MG63 (cell line): ENCODE measurements at regions not wholly inside any gene's neighbourhood (a gene's known extent, or its start where the extent isn't known, plus 50 kb on each side); places are given as distances from the start of the nearest gene placed in this dataset.

Experiments used
- DNase-seq: peaks from one replicate; pipeline ENCODE4 v3.0.0-alpha.2; 2020
- H3K27me3 ChIP-seq: fragments of 250-450 bp; sonication (Bioruptor Pico); 2 replicates; pipeline ENCODE4 v1.5.1; 2020; ENCODE audit warnings: mild to moderate bottlenecking, moderate library complexity
- H3K36me3 ChIP-seq: fragments of 250-450 bp; sonication (Bioruptor Pico); 2 replicates; pipeline ENCODE4 v1.5.1; 2020; ENCODE audit warnings: mild to moderate bottlenecking, moderate library complexity
- H3K4me3 ChIP-seq: fragments of 250-450 bp; sonication (Bioruptor Pico); 2 replicates; pipeline ENCODE4 v1.5.1; 2020; ENCODE audit warnings: mild to moderate bottlenecking, moderate library complexity
- H3K9me3 ChIP-seq: fragments of 250-450 bp; sonication (Bioruptor Pico); 2 replicates; pipeline ENCODE4 v1.5.1; 2020; ENCODE audit warnings: mild to moderate bottlenecking, moderate library complexity

- Histone ChIP-seq H3K9me3 (no peaks in the 10 kb centered on the region), H3K4me3 (no peak overlapping the region), H3K27me3 (no peaks in the 10 kb centered on the region), H3K36me3 (no peaks in the 10 kb centered on the region)
- DNase-seq: no peak
These were observed 52.1 kb upstream of the ANO1 start for GRCh38 chr11:70026012-70026411.

- no peaks in the 10 kb centered on the region for H3K36me3 ChIP-seq
- no peak for DNase-seq
These were observed 51.4 kb upstream of the ANO1 start for GRCh38 chr11:70026726-70027125.

GRCh38 chr11:70027451-70027850, 50.7 kb upstream of the ANO1 start:
- H3K27me3 ChIP-seq: no peaks in the 10 kb centered on the region
- no peaks in the 10 kb centered on the region for H3K9me3 ChIP-seq
- DNase-seq: no peak
- H3K36me3 ChIP-seq: no peaks in the 10 kb centered on the region
- no peak overlapping the region for H3K4me3 ChIP-seq

More at GRCh38 chr11:70026726-70027125, 51.4 kb upstream of the ANO1 start:
- H3K27me3 ChIP-seq: no peaks in the 10 kb centered on the region
- no peaks in the 10 kb centered on the region for H3K9me3 ChIP-seq
- H3K4me3 ChIP-seq: no peak overlapping the region

- Histone ChIP-seq H3K4me3 (no peak overlapping the region), H3K36me3 (no peaks in the 10 kb centered on the region), H3K27me3 (no peaks in the 10 kb centered on the region), H3K9me3 (no peaks in the 10 kb centered on the region)
- no peak for DNase-seq
These were observed 49.8 kb upstream of the ANO1 start for GRCh38 chr11:70028147-70028855.
